ENCODE measurements at regions not wholly inside any gene's neighbourhood (a gene's known extent, or its start where the extent isn't known, plus 50 kb on each side); places are given as distances from the start of the nearest gene placed in this dataset.

GRCh38 chr7:119783799-119784198 lies 489.2 kb upstream of the KCND2 start:
- TF ChIP-seq ZNF274 (IDR thresholded peaks at IDR 0.05; ENCODE audit: insufficient read depth, insufficient read length) (no peak), FOXM1 (IDR thresholded peaks at IDR 0.05; ENCODE audit: low read depth, low read length) (no peak), USF2 (IDR thresholded peaks at IDR 0.05; ENCODE audit: borderline replicate concordance, low read depth, low read length) (no peak), NR2C2 (IDR thresholded peaks at IDR 0.05; ENCODE audit: borderline replicate concordance, control insufficient read depth, insufficient read length, low read depth) (no peak), REST (IDR thresholded peaks at IDR 0.05; ENCODE audit: low read depth, low read length) (no peak), ZBTB33 (IDR thresholded peaks at IDR 0.05) (no peak), RELB (IDR thresholded peaks at IDR 0.05; ENCODE audit: low read depth) (no peak), JUND (IDR thresholded peaks at IDR 0.05; ENCODE audit: low read depth, low read length) (no peak), TCF12 (IDR thresholded peaks at IDR 0.05; ENCODE audit: low read depth, low read length) (no peak), ZBTB40 (IDR thresholded peaks at IDR 0.05; ENCODE audit: borderline replicate concordance) (no peak), RELA (IDR thresholded peaks at IDR 0.05; ENCODE audit: borderline replicate concordance, partially characterized antibody) (no peak), SRF (IDR thresholded peaks at IDR 0.05; ENCODE audit: low read depth in 2 of 2, low read length in 2 of 2) (no peak), YY1 (IDR thresholded peaks at IDR 0.05; ENCODE audit: low read depth, low read length) (no peak), YBX1 (IDR thresholded peaks at IDR 0.05) (no peak)
